HFFc6 (cell line): ENCODE measurements at regions not wholly inside any gene's neighbourhood (a gene's known extent, or its start where the extent isn't known, plus 50 kb on each side); places are given as distances from the start of the nearest gene placed in this dataset.

Source experiments
- DNase-seq: peaks from one replicate; pipeline ENCODE4 v3.0.0-alpha.2; 2018
- H3K27ac Mint-ChIP-seq: 2 replicates; pipeline ENCODE4 v1.8.0; 2020; ENCODE audit warnings: mild to moderate bottlenecking, mixed read lengths
- H3K27me3 Mint-ChIP-seq: 2 replicates; pipeline ENCODE4 v1.8.0; 2021; ENCODE audit warnings: mild to moderate bottlenecking, moderate library complexity, mixed read lengths; ENCODE audit not compliant: insufficient read depth
- H3K36me3 Mint-ChIP-seq: 2 replicates; pipeline ENCODE4 v1.8.0; 2021; ENCODE audit warnings: low read depth, mixed read lengths
- H3K4me1 Mint-ChIP-seq: 2 replicates; pipeline ENCODE4 v1.8.0; 2020; ENCODE audit warnings: low read depth, mixed read lengths
- H3K4me3 Mint-ChIP-seq: 2 replicates; pipeline ENCODE4 v1.8.0; 2020; ENCODE audit warnings: mild to moderate bottlenecking, moderate library complexity, mixed read lengths
- H3K9me3 Mint-ChIP-seq: 2 replicates; pipeline ENCODE4 v1.8.0; 2020; ENCODE audit warnings: mild to moderate bottlenecking, mixed read lengths
- TF ChIP-seq, protein P1 (sequence below): fragments of 200-600 bp; sonication (generic); IDR thresholded peaks from 2 replicates; pipeline ENCODE4 v1.5.0; 2021; ENCODE audit warnings: antibody characterized with exemption, mild to moderate bottlenecking

DNA sequence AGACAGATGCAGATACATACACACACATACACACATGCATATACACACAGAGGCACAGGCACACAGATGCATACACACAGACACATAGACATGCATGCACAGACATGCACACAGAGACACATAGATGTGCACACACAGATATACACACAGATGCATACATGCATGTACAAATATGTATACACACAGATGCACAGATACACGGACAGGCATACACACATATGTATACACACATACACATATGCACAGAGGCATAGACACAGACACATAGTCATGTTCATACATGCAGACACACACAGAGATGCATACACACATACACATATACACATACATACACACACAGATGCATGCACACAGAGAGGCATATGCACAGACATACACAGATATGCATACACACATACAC is 437.3 kb upstream of the SMIM21 start:
- Mint-ChIP-seq H3K27me3 (no peaks in the 10 kb centered on the region; the same call in 1 of the 2 replicates), H3K4me3 (no peak overlapping the region), H3K4me1 (no peaks in the 10 kb centered on the region), H3K36me3 (peaks cover 12% of the 10 kb centered on the region; the same call in 1 of the 2 replicates), H3K9me3 (peaks cover 26% of the 10 kb centered on the region), H3K27ac (no peak overlapping the region)
- DNase-seq = no peak
- TF ChIP-seq, protein P1, sequence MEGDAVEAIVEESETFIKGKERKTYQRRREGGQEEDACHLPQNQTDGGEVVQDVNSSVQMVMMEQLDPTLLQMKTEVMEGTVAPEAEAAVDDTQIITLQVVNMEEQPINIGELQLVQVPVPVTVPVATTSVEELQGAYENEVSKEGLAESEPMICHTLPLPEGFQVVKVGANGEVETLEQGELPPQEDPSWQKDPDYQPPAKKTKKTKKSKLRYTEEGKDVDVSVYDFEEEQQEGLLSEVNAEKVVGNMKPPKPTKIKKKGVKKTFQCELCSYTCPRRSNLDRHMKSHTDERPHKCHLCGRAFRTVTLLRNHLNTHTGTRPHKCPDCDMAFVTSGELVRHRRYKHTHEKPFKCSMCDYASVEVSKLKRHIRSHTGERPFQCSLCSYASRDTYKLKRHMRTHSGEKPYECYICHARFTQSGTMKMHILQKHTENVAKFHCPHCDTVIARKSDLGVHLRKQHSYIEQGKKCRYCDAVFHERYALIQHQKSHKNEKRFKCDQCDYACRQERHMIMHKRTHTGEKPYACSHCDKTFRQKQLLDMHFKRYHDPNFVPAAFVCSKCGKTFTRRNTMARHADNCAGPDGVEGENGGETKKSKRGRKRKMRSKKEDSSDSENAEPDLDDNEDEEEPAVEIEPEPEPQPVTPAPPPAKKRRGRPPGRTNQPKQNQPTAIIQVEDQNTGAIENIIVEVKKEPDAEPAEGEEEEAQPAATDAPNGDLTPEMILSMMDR = no peak

DNA sequence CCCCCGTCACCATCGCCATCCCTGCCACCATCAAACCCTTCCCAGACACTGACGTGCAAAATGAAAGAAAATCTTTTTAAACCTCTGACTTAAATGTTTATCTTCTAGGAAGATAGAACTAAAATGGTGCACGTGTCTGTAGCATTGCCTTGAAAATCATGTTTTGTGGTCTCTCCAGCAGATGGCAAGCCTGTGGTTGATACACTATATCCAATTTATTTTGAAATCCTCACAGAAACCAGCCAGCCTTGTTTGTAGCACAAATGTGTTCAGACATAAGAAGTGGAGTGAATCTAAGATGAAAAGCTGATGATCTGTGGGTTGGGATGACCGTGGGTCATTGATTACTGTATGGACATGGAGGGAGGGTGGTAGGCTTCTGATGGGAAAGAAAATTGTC is 436.2 kb upstream of the SMIM21 start:
- no peak overlapping the region for H3K4me3 Mint-ChIP-seq
- no peak overlapping the region for H3K27ac Mint-ChIP-seq
- TF ChIP-seq, protein P1 = no peak
- no peaks in the 10 kb centered on the region for H3K4me1 Mint-ChIP-seq
- peaks cover 16% of the 10 kb centered on the region; the same call in 1 of the 2 replicates for H3K36me3 Mint-ChIP-seq
- no peak for DNase-seq
- H3K9me3 Mint-ChIP-seq = peaks cover 36% of the 10 kb centered on the region
- H3K27me3 Mint-ChIP-seq = no peaks in the 10 kb centered on the region; the same call in 1 of the 2 replicates

- Mint-ChIP-seq H3K36me3 (peaks cover 16% of the 10 kb centered on the region; the same call in 1 of the 2 replicates), H3K4me3 (no peak overlapping the region), H3K4me1 (no peaks in the 10 kb centered on the region), H3K27me3 (no peaks in the 10 kb centered on the region; the same call in 1 of the 2 replicates), H3K27ac (no peak overlapping the region), H3K9me3 (peaks cover 39% of the 10 kb centered on the region)
- TF ChIP-seq, protein P1 = no peak
- DNase-seq = no peak
These were observed 435.0 kb upstream of the SMIM21 start for GRCh38 chr18:75862458-75862857.

DNA sequence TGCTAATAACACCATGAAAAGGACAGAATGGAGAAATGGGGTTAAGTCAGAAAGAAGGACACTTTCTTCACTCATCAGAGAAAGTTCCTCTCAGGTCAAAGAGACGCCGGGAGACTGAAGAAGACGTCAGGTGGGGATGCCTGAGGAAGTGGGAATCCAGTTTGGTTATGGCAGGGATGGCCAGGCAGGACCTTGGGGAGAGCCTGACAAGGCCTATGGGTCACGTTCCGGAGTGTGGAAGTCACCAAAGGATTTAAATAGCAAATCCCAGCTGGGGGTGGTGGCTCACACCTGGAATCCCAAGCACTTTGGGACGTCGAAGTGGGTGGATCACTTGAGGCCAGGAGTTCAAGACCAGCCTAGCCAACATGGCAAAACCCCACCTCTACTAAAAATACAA is 432.7 kb upstream of the SMIM21 start:
- Mint-ChIP-seq H3K27me3 (no peaks in the 10 kb centered on the region; the same call in 1 of the 2 replicates), H3K27ac (no peak overlapping the region), H3K36me3 (peaks cover 16% of the 10 kb centered on the region; the same call in 1 of the 2 replicates), H3K9me3 (peaks cover 34% of the 10 kb centered on the region), H3K4me1 (no peaks in the 10 kb centered on the region), H3K4me3 (no peak overlapping the region)
- no peak for DNase-seq
- TF ChIP-seq, protein P1 = no peak

- peaks cover 16% of the 10 kb centered on the region; the same call in 1 of the 2 replicates for H3K36me3 Mint-ChIP-seq
- TF ChIP-seq, protein P1 = no peak
These were observed 432.0 kb upstream of the SMIM21 start for GRCh38 chr18:75859533-75859932.

More at GRCh38 chr18:75859533-75859932, 432.0 kb upstream of the SMIM21 start:
- no peak overlapping the region for H3K27ac Mint-ChIP-seq
- H3K4me1 Mint-ChIP-seq = no peaks in the 10 kb centered on the region
- H3K27me3 Mint-ChIP-seq = no peaks in the 10 kb centered on the region; the same call in 1 of the 2 replicates
- H3K9me3 Mint-ChIP-seq = peaks cover 34% of the 10 kb centered on the region
- DNase-seq = no peak
- H3K4me3 Mint-ChIP-seq = no peak overlapping the region
